NB4 (cell line): ENCODE measurements at regions not wholly inside any gene's neighbourhood (a gene's known extent, or its start where the extent isn't known, plus 50 kb on each side); places are given as distances from the start of the nearest gene placed in this dataset.

Experiments
- DNase-seq: peaks from one replicate; pipeline ENCODE4 v3.0.0; 2010; ENCODE audit warnings: low read depth
- H3K4me3 ChIP-seq: one replicate; pipeline ENCODE4 v1.5.1; 2011; ENCODE audit warnings: mild to moderate bottlenecking, low read depth, low read length, moderate library complexity
- MYC ChIP-seq: IDR thresholded peaks from 2 replicates; pipeline ENCODE4 v1.6.1; 2011; ENCODE audit warnings: low read depth, low read length
- POLR2A ChIP-seq: IDR thresholded peaks from 2 replicates; pipeline ENCODE4 v1.6.1; 2011; ENCODE audit warnings: mild to moderate bottlenecking; ENCODE audit not compliant: insufficient read length; ENCODE audit errors: extremely low read depth
- TF ChIP-seq, protein P1 (sequence below): IDR thresholded peaks from 2 replicates; pipeline ENCODE4 v1.6.1; 2011; ENCODE audit warnings: low read depth, low read length
- TF ChIP-seq, protein P2 (sequence below): IDR thresholded peaks from one replicate; pipeline ENCODE4 v1.5.1; 2012; ENCODE audit warnings: low read depth, low read length

DNA sequence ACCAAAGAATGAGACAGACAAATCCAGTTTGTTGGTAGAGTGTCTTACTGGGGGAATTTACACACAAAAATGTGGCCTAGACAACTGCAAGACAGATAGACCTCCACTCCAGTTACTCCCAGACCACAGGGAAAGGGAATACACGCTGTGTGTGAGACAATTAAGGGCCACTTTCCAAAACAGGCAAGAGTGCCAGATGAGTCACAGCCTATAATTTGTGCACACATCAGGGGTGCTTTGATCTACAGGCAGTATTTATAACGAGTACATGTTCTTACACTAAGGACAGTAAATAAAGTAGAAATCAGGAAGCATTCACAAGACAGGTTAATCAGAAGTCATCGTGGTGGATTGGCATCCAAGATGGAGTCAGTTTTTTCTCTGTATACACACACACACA, 114.8 kb downstream of the ZNF622 start:
- DNase-seq, result no peak
- TF ChIP-seq, protein P1, sequence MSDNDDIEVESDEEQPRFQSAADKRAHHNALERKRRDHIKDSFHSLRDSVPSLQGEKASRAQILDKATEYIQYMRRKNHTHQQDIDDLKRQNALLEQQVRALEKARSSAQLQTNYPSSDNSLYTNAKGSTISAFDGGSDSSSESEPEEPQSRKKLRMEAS, result no peak
- TF ChIP-seq, protein P2, sequence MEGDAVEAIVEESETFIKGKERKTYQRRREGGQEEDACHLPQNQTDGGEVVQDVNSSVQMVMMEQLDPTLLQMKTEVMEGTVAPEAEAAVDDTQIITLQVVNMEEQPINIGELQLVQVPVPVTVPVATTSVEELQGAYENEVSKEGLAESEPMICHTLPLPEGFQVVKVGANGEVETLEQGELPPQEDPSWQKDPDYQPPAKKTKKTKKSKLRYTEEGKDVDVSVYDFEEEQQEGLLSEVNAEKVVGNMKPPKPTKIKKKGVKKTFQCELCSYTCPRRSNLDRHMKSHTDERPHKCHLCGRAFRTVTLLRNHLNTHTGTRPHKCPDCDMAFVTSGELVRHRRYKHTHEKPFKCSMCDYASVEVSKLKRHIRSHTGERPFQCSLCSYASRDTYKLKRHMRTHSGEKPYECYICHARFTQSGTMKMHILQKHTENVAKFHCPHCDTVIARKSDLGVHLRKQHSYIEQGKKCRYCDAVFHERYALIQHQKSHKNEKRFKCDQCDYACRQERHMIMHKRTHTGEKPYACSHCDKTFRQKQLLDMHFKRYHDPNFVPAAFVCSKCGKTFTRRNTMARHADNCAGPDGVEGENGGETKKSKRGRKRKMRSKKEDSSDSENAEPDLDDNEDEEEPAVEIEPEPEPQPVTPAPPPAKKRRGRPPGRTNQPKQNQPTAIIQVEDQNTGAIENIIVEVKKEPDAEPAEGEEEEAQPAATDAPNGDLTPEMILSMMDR, result no peak
- TF ChIP-seq POLR2A, result no peak

DNA sequence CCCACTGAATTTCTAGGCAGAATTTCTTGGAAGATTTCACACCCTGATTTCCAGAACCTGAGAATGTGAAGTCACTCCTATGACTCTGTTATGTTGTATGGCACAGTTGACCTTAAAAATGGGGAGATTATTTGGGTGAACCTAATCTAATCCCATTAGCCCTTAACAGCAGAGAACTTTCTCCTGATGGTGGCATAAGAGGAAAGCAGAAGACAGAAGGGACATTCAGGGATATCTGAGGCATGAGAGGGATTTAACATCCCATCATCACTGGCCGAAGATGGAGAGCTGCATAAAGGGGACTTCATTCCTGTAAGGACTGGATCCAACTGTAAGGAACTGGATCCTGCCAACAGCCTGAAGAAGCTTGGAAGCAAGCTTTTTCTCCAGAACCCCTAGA, 119.2 kb downstream of the ZNF622 start:
- DNase-seq, result no peak
- TF ChIP-seq MYC (no peak), POLR2A (no peak)
- TF ChIP-seq, protein P2, result no peak
- TF ChIP-seq, protein P1, result no peak
- H3K4me3 ChIP-seq, result no peak overlapping the region

More for the DNA sequence above, 114.8 kb downstream of the ZNF622 start:
- H3K4me3 ChIP-seq, result no peak overlapping the region

DNA sequence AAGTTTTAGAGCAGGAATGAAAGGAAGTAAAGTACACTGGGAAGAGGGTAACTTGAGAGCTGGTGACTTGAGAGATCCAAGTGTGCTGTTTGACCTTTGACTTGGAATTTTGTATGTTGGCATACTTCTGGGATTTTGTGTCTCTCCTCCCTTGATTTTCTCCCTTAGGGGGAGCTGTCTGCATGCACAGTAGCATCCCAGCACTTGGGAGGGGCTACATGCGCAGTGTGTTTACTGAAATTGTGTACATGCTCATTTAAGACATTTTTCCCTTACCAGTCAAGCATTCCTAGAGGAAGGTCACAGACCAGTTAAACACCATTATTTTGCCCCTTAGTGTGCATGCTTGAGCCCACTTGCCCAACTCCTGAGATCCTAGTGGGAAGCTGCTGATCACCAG, 120.1 kb downstream of the ZNF622 start:
- H3K4me3 ChIP-seq, result no peak overlapping the region
- no peak for TF ChIP-seq MYC
- TF ChIP-seq, protein P1, result no peak
- TF ChIP-seq POLR2A, result no peak
- TF ChIP-seq, protein P2, result no peak
- DNase-seq, result no peak

DNA sequence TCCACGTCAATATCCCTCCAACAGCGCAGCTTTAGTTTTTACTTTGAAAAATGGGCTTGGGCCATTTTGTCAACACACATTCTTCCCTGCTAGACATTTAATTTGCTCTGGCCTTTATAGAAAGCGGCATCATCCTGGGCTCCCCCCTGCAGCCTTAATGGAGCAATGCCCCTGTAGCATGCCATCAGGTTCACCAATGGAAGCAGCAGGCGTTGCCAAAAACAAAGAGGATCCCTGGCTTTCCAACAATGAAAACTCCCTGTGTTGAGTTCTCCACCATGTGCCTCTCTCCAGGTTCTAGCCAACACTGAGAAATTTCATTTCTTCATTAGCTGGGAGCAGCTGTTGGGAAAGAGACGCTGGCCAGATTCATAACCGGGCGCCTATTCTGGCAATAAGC, 139.5 kb downstream of the ZNF622 start:
- no peak overlapping the region for H3K4me3 ChIP-seq
- TF ChIP-seq, protein P1, result no peak
- TF ChIP-seq MYC, result no peak
- TF ChIP-seq, protein P2, result no peak
- no peak for TF ChIP-seq POLR2A
- no peak for DNase-seq

DNA sequence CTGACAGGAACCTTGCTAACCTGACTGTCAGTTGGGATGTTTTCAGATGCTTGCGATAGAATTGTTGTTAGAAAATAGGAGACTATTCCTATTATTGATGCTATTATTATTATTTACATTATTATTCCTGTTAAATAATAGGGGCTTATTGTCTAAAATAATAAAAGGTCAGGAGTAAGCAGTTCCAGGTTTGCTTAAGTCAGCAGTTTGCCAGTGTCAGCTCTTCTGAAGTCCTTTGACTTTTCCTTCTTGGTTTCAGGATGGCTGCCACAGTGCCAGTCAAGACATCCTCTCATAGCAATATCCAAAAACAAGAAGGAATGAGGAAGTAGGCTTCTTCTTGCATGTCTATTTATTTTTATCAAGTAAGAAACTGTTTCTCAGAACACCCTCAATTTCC, 141.7 kb upstream of the MARCHF11 start:
- no peak for DNase-seq
- no peak for TF ChIP-seq POLR2A
- no peak overlapping the region for H3K4me3 ChIP-seq

DNA sequence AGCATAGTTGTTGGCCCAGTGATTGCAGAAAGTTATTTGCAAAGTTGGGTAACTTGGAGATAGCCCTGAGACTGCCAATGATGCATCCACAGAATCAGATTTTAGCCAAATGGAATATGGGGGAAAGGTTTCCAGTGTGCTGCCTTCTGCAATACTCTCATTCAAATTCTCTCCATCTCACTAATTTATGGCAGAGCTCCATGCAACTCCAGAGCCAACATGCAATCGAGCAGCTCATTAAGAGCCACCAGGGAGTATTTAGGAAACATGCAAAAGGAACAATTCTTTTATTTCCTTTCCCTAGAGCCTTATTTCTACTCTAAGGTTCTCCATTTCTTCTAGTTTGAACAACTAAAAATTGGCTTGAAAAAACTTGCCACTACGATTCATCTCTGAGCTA, 135.9 kb upstream of the MARCHF11 start:
- TF ChIP-seq, protein P1, result no peak
- TF ChIP-seq MYC, result no peak
- TF ChIP-seq, protein P2, result no peak
- no peak for TF ChIP-seq POLR2A
- DNase-seq, result no peak
- no peak overlapping the region for H3K4me3 ChIP-seq
